OCI-LY1 (cell line): ENCODE measurements at regions not wholly inside any gene's neighbourhood (a gene's known extent, or its start where the extent isn't known, plus 50 kb on each side); places are given as distances from the start of the nearest gene placed in this dataset.

ENCODE experiments used
- H2AFZ ChIP-seq: fragments of 200-600 bp; sonication (generic), shearing (Covaris generic); 2 replicates; pipeline ENCODE4 v1.6.0; 2014; ENCODE audit warnings: antibody characterized with exemption, mild to moderate bottlenecking, low read length
- H3F3A ChIP-seq: fragments of 200-600 bp; sonication (generic), shearing (Covaris generic); 2 replicates; pipeline ENCODE4 v1.6.0; 2014; ENCODE audit warnings: mild to moderate bottlenecking, antibody characterized with exemption, low read length, moderate library complexity; ENCODE audit not compliant: insufficient read depth
- H3K27ac ChIP-seq: fragments of 200-600 bp; sonication (generic); 2 replicates; pipeline ENCODE4 v1.5.1; 2014; ENCODE audit warnings: low read length, mixed run types, mild to moderate bottlenecking, low read depth; ENCODE audit not compliant: poor library complexity, severe bottlenecking
- H3K27me3 ChIP-seq: fragments of 200-600 bp; sonication (generic); 2 replicates; pipeline ENCODE4 v1.6.0; 2014; ENCODE audit warnings: antibody characterized with exemption, mild to moderate bottlenecking, low read length, moderate library complexity; ENCODE audit not compliant: insufficient read depth
- H3K36me3 ChIP-seq: fragments of 200-600 bp; sonication (generic); 2 replicates; pipeline ENCODE4 v1.6.1; 2014; ENCODE audit warnings: mild to moderate bottlenecking, antibody characterized with exemption, low read length, moderate library complexity, mixed read lengths; ENCODE audit not compliant: insufficient read depth
- H3K4me1 ChIP-seq: fragments of 200-600 bp; sonication (generic); 2 replicates; pipeline ENCODE4 v1.5.1; 2014; ENCODE audit warnings: mild to moderate bottlenecking, low read length, moderate library complexity; ENCODE audit not compliant: insufficient read depth, severe bottlenecking
- H3K4me2 ChIP-seq: fragments of 200-600 bp; sonication (generic), shearing (Covaris generic); 2 replicates; pipeline ENCODE4 v1.6.1; 2014; ENCODE audit warnings: low read length
- H3K4me3 ChIP-seq: fragments of 200-600 bp; sonication (generic); 2 replicates; pipeline ENCODE4 v1.5.1; 2014; ENCODE audit warnings: low read length, low read depth, mild to moderate bottlenecking, mixed read lengths; ENCODE audit not compliant: poor library complexity, severe bottlenecking
- H3K79me2 ChIP-seq: fragments of 200-600 bp; shearing (Covaris generic); 2 replicates; pipeline ENCODE4 v1.6.1; 2016; ENCODE audit warnings: mixed run types, low read length, mixed read lengths; ENCODE audit not compliant: insufficient read depth
- H3K9ac ChIP-seq: fragments of 200-600 bp; sonication (generic), shearing (Covaris generic); 2 replicates; pipeline ENCODE4 v1.6.1; 2014; ENCODE audit warnings: mild to moderate bottlenecking, low read length, mixed read lengths
- H3K9me2 ChIP-seq: fragments of 200-600 bp; sonication (generic), shearing (Covaris generic); 2 replicates; pipeline ENCODE4 v1.6.1; 2014; ENCODE audit warnings: low read depth, mild to moderate bottlenecking, low read length, mixed read lengths
- H3K9me3 ChIP-seq: fragments of 200-600 bp; shearing (Covaris generic); 2 replicates; pipeline ENCODE4 v1.6.1; 2014; ENCODE audit warnings: low read length, mixed read lengths
- H4K20me1 ChIP-seq: fragments of 200-600 bp; sonication (generic), shearing (Covaris generic); 2 replicates; pipeline ENCODE4 v1.6.0; 2016; ENCODE audit warnings: mild to moderate bottlenecking, low read length; ENCODE audit not compliant: insufficient read depth
- CTCF ChIP-seq: fragments of 200-600 bp; sonication (generic), shearing (Covaris generic); IDR thresholded peaks from 2 replicates; pipeline ENCODE4 v1.5.1; 2017; ENCODE audit warnings: mild to moderate bottlenecking, antibody characterized with exemption, low read length, moderate library complexity, mixed read lengths
- EZH2 ChIP-seq: fragments of 200-600 bp; sonication (generic), shearing (Covaris generic); IDR thresholded peaks from 2 replicates; pipeline ENCODE4 v1.8.0; 2017; ENCODE audit warnings: borderline replicate concordance, mixed run types, mild to moderate bottlenecking, antibody characterized with exemption, low read length, moderate library complexity, mixed read lengths

DNA sequence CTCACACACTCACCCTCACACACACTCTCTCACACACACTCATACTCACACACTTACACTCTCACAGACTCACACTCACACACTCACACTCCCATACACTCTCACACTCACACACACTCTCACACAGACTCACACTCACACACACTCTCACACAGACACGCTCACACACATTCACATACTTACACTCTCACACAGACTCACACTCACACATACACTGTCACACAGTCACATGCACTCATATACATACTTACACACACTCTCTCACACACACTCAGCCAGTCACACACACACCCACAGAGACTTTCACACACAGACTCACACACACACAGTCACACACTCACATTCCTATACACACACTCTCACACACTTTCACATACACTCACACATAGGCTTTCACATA, 1478.8 kb downstream of the BRD1 start:
- Histone ChIP-seq H3K36me3 (no peaks in the 10 kb centered on the region), H3K79me2 (no peaks in the 10 kb centered on the region), H3K9ac (no peak overlapping the region), H3K4me2 (no peak overlapping the region), H2AFZ (no peak overlapping the region), H3K4me3 (no peak overlapping the region), H4K20me1 (no peaks in the 10 kb centered on the region), H3K4me1 (no peaks in the 10 kb centered on the region), H3K27me3 (0 out of 2 replicates have a peak, but pooled peaks cover 3% of the 10 kb centered on the region), H3K9me3 (no peaks in the 10 kb centered on the region), H3K27ac (no peak overlapping the region), H3K9me2 (no peaks in the 10 kb centered on the region), H3F3A (no peaks in the 10 kb centered on the region)
- TF ChIP-seq EZH2 (no peak), CTCF (no peak)

- Histone ChIP-seq H2AFZ (no peak overlapping the region), H3K9me2 (no peaks in the 10 kb centered on the region), H3K9me3 (no peaks in the 10 kb centered on the region), H3K4me2 (no peak overlapping the region), H3F3A (no peaks in the 10 kb centered on the region), H3K27ac (no peak overlapping the region), H4K20me1 (no peaks in the 10 kb centered on the region), H3K79me2 (no peaks in the 10 kb centered on the region), H3K4me3 (no peak overlapping the region), H3K9ac (no peak overlapping the region), H3K27me3 (0 out of 2 replicates have a peak, but pooled peaks cover 3% of the 10 kb centered on the region), H3K36me3 (no peaks in the 10 kb centered on the region), H3K4me1 (no peaks in the 10 kb centered on the region)
- TF ChIP-seq EZH2 = no peak
- TF ChIP-seq CTCF = no peak
Measured at GRCh38 chr22:48347311-48347710, 1480.4 kb downstream of the BRD1 start.

- Histone ChIP-seq H3K4me2 (no peak overlapping the region), H3K9me2 (no peaks in the 10 kb centered on the region), H3K4me1 (no peaks in the 10 kb centered on the region), H3K27me3 (0 out of 2 replicates have a peak, but pooled peaks cover 3% of the 10 kb centered on the region), H3K27ac (no peak overlapping the region), H3K4me3 (no peak overlapping the region), H3K9me3 (no peaks in the 10 kb centered on the region), H3K79me2 (no peaks in the 10 kb centered on the region), H3K9ac (no peak overlapping the region), H2AFZ (no peak overlapping the region), H3F3A (no peaks in the 10 kb centered on the region), H3K36me3 (no peaks in the 10 kb centered on the region), H4K20me1 (no peaks in the 10 kb centered on the region)
- no peak for TF ChIP-seq EZH2
- no peak for TF ChIP-seq CTCF
Measured at GRCh38 chr22:48346911-48347310, 1480.8 kb downstream of the BRD1 start.
